ENCODE measurements at regions not wholly inside any gene's neighbourhood (a gene's known extent, or its start where the extent isn't known, plus 50 kb on each side); places are given as distances from the start of the nearest gene placed in this dataset.

GRCh38 chr22:49035818-49036457 is 791.7 kb downstream of the BRD1 start:
- intact Hi-C loops (cut with DNase I) = no loop called here
- no peak overlapping the region for H3K27ac ChIP-seq
- no peaks in the 10 kb centered on the region for H3K27me3 ChIP-seq
- TF ChIP-seq POLR2A (IDR thresholded peaks at IDR 0.05) = no peak
- no peak for TF ChIP-seq CTCF (IDR thresholded peaks at IDR 0.05)
- no peaks in the 10 kb centered on the region for H3K4me1 ChIP-seq (replicated peaks in 1 of 2)
- DNase-seq = no peak
- WGBS, 4 donors = 54 to 73% (median 69%) methylated on average over 6 to 23 of the region's 23 CpGs
- no peak overlapping the region for H3K4me3 ChIP-seq
- no peaks in the 10 kb centered on the region for H3K36me3 ChIP-seq (replicated peaks in 1 of 2)
- no peaks in the 10 kb centered on the region for H3K9me3 ChIP-seq (replicated peaks in 1 of 3)

- Histone ChIP-seq H3K9me3 (replicated peaks in 1 of 3) (no peaks in the 10 kb centered on the region), H3K4me1 (replicated peaks in 1 of 2) (no peaks in the 10 kb centered on the region), H3K36me3 (replicated peaks in 1 of 2) (no peaks in the 10 kb centered on the region), H3K27ac (no peak overlapping the region), H3K4me3 (no peak overlapping the region), H3K27me3 (no peaks in the 10 kb centered on the region)
- no peak for TF ChIP-seq CTCF (IDR thresholded peaks at IDR 0.05)
- no peak for TF ChIP-seq POLR2A (IDR thresholded peaks at IDR 0.05)
- WGBS, 4 donors = 77 to 90% (median 84%) methylated on average over 14 to 30 of the region's 30 CpGs
- intact Hi-C loops (cut with DNase I) = no loop called here
- no peak for DNase-seq
Observed at GRCh38 chr22:49034836-49035817, 792.5 kb downstream of the BRD1 start.

- H3K4me1 ChIP-seq (replicated peaks in 1 of 2) = no peaks in the 10 kb centered on the region
- H3K36me3 ChIP-seq (replicated peaks in 1 of 2) = no peaks in the 10 kb centered on the region
- DNase-seq = no peak
Observed at GRCh38 chr22:49033616-49034015, 794.1 kb downstream of the BRD1 start.

More at GRCh38 chr22:49033616-49034015, 794.1 kb downstream of the BRD1 start:
- intact Hi-C loops (cut with DNase I) = no loop called here
- Histone ChIP-seq H3K4me3 (no peak overlapping the region), H3K27ac (no peak overlapping the region), H3K9me3 (replicated peaks in 1 of 3) (no peaks in the 10 kb centered on the region), H3K27me3 (no peaks in the 10 kb centered on the region)
- TF ChIP-seq CTCF (IDR thresholded peaks at IDR 0.05) (no peak), POLR2A (IDR thresholded peaks at IDR 0.05) (no peak)
- 80 to 88% (median 83%) methylated on average over 5 to 9 of the region's 9 CpGs for WGBS, 4 donors

Measured in adrenal gland (tissue), 9 donors.